ENCODE measurements at regions not wholly inside any gene's neighbourhood (a gene's known extent, or its start where the extent isn't known, plus 50 kb on each side); places are given as distances from the start of the nearest gene placed in this dataset.
A peak's percentile ranks its signal among the peaks of the same experiment; 100 is the strongest.

GRCh38 chr2:144240656-144241339 is 279.1 kb downstream of the ZEB2 start:
- DNase-seq, result no peak

- no peak for DNase-seq
These were observed 280.2 kb downstream of the ZEB2 start for GRCh38 chr2:144239726-144240125.

GRCh38 chr2:144239306-144239705 is 280.6 kb downstream of the ZEB2 start:
- DNase-seq, result no peak

- peak; percentile 3 for DNase-seq
These were observed 281.9 kb downstream of the ZEB2 start for GRCh38 chr2:144237830-144238627.

GRCh38 chr2:144237108-144237507 is 282.8 kb downstream of the ZEB2 start:
- DNase-seq, result no peak

- DNase-seq, result no peak
These were observed 284.9 kb downstream of the ZEB2 start for GRCh38 chr2:144235050-144235449.

GRCh38 chr2:144234542-144234871 is 285.4 kb downstream of the ZEB2 start:
- no peak for DNase-seq

- DNase-seq, result no peak
These were observed 286.0 kb downstream of the ZEB2 start for GRCh38 chr2:144233733-144234541.

GRCh38 chr2:144233317-144233716 is 286.6 kb downstream of the ZEB2 start:
- DNase-seq, result no peak

- no peak for DNase-seq
These were observed 289.4 kb downstream of the ZEB2 start for GRCh38 chr2:144230448-144231085.

- no peak for DNase-seq
These were observed 289.9 kb downstream of the ZEB2 start for GRCh38 chr2:144230033-144230432.

GRCh38 chr2:144229296-144229695 is 290.6 kb downstream of the ZEB2 start:
- no peak for DNase-seq

GRCh38 chr2:144227427-144228105 is 292.4 kb downstream of the ZEB2 start:
- DNase-seq, result no peak

GRCh38 chr2:144225076-144225475 is 294.8 kb downstream of the ZEB2 start:
- no peak for DNase-seq

- DNase-seq, result no peak
These were observed 295.4 kb downstream of the ZEB2 start for GRCh38 chr2:144224472-144224871.

- no peak for DNase-seq
These were observed 299.9 kb downstream of the ZEB2 start for GRCh38 chr2:144219979-144220378.

- DNase-seq, result peak; percentile 22
These were observed 301.9 kb downstream of the ZEB2 start for GRCh38 chr2:144217853-144218633.

GRCh38 chr2:144215701-144216675 is 303.9 kb downstream of the ZEB2 start:
- DNase-seq, result no peak

- no peak for DNase-seq
These were observed 304.7 kb downstream of the ZEB2 start for GRCh38 chr2:144215207-144215606.

- DNase-seq, result no peak
These were observed 306.1 kb downstream of the ZEB2 start for GRCh38 chr2:144213797-144214196.

GRCh38 chr2:144211826-144212225 is 308.1 kb downstream of the ZEB2 start:
- DNase-seq, result no peak

Data from SHP77 treated with DMSO at 0.1 percent for 48 hours (cell line).